K562 (cell line): ENCODE measurements at regions not wholly inside any gene's neighbourhood (a gene's known extent, or its start where the extent isn't known, plus 50 kb on each side); places are given as distances from the start of the nearest gene placed in this dataset.

ENCODE experiments used
- ATAC-seq: fragments of 200-7000 bp; cut with Tn5 transposase; 3 replicates; pipeline ENCODE4 v1.9.1; 2020; ENCODE audit warnings: moderate library complexity
- BruUV-seq: library from RNA; stranded (reverse); fragments of 400-500 nt; replicated peaks from 2 replicates; lab custom pipeline; 2021; lab: Mats Ljungman, UMichigan
- CTCF ChIA-PET: fragments of 300-600 bp; formaldehyde crosslinking; extraction: SDS; loops from one replicate; lab custom pipeline; 2021; ENCODE audit warnings: low intra/inter-chr PET ratio; lab: Yijun Ruan, JAX
- POLR2A ChIA-PET: fragments of 300-600, 350-650 bp; sonication (Branson Sonifier 250); formaldehyde crosslinking; extraction: SDS; loops from one replicate; lab custom pipeline; 2021; ENCODE audit warnings: antibody characterized with exemption, inconsistent platforms; lab: Yijun Ruan, JAX
- DNase-seq, 4 experiments: peaks; one replicate each; pipeline versions ENCODE4 v3.0.0 to v3.0.0-alpha.2; 2011 to 2018; ENCODE audit warnings: low spot score in 3 of 4, mixed read lengths in 3 of 4; ENCODE audit errors: extremely low read depth in 1 of 4
- FAIRE-seq: peaks from 2 replicates; lab custom pipeline; 2011; peaks lifted over from hg19 to GRCh38; lab: Jason Lieb, UNC
- H2AFZ ChIP-seq: 2 replicates; pipeline ENCODE4 v1.6.0; 2011; ENCODE audit warnings: low read depth, low read length, control low read depth, inconsistent platforms
- H3K27ac ChIP-seq: fragments of 200-600 bp; 3 replicates; pipeline ENCODE4 v1.8.0; 2011; ENCODE audit warnings: low read depth, mild to moderate bottlenecking, control low read depth, inconsistent platforms, low read length, moderate library complexity, mixed read lengths; ENCODE audit errors: extremely low read depth
- H3K27me3 ChIP-seq, 2 experiments: fragments of 300-600 bp in 1 of 2; 2 replicates in 1 of 2; 3 replicates in 1 of 2; pipeline versions ENCODE4 v1.6.0 to v1.8.0; 2011; ENCODE audit warnings: inconsistent platforms in 2 of 2, low read length in 2 of 2, mild to moderate bottlenecking in 1 of 2, mixed read lengths in 1 of 2, moderate library complexity in 1 of 2; ENCODE audit not compliant: control insufficient read depth in 2 of 2, insufficient read depth in 2 of 2
- H3K36me3 ChIP-seq: fragments of 300-600 bp; 3 replicates; pipeline ENCODE4 v1.8.0; 2011; ENCODE audit warnings: mild to moderate bottlenecking, low read length, inconsistent platforms; ENCODE audit not compliant: control insufficient read depth, insufficient read depth
- H3K4me1 ChIP-seq, 2 experiments: fragments of 200-600 bp in 1 of 2; replicated peaks in 1 of 2; 2 replicates in 1 of 2; 3 replicates in 1 of 2; pipeline versions ENCODE4 v1.5.1 to v1.8.0; 2011; ENCODE audit warnings: inconsistent platforms in 2 of 2, low read length in 2 of 2, mild to moderate bottlenecking in 1 of 2, mixed read lengths in 1 of 2, moderate library complexity in 1 of 2; ENCODE audit not compliant: control insufficient read depth in 2 of 2, insufficient read depth in 2 of 2
- H3K4me2 ChIP-seq: 2 replicates; pipeline ENCODE4 v1.6.1; 2011; ENCODE audit warnings: low read length, control low read depth, inconsistent platforms, mixed read lengths; ENCODE audit not compliant: insufficient read depth
- H3K4me3 ChIP-seq: fragments of 200-600 bp; sonication (generic), shearing (Covaris generic); 2 replicates; pipeline ENCODE4 v1.5.1; 2016; ENCODE audit warnings: control low read depth, inconsistent platforms
- H3K79me2 ChIP-seq: fragments of 200-600 bp; 3 replicates; pipeline ENCODE4 v1.8.0; 2011; ENCODE audit warnings: low read length, inconsistent platforms; ENCODE audit not compliant: control insufficient read depth, insufficient read depth
- H3K9ac ChIP-seq, 2 experiments: 2 replicates each; pipeline versions ENCODE4 v1.6.0 to v1.6.1; 2011; ENCODE audit warnings: low read depth in 2 of 2, low read length in 2 of 2, control low read depth in 1 of 2, inconsistent platforms in 1 of 2, mild to moderate bottlenecking in 1 of 2, mixed read lengths in 1 of 2; ENCODE audit not compliant: insufficient read depth in 1 of 2
- H3K9me1 ChIP-seq: one replicate; pipeline ENCODE4 v1.6.0; 2011; ENCODE audit warnings: inconsistent platforms, mild to moderate bottlenecking, low read length, moderate library complexity; ENCODE audit not compliant: control insufficient read depth, insufficient read depth
- H3K9me3 ChIP-seq: replicated peaks from 2 replicates; pipeline ENCODE4 v1.5.1; 2011; ENCODE audit warnings: low read depth, low read length, inconsistent platforms; ENCODE audit not compliant: control insufficient read depth, insufficient read depth
- H4K20me1 ChIP-seq: replicated peaks from 2 replicates; pipeline ENCODE4 v1.6.1; 2011; ENCODE audit warnings: low read length, inconsistent platforms, mixed read lengths; ENCODE audit not compliant: control insufficient read depth, insufficient read depth
- EGR1 ChIP-seq: fragments of 450-650 bp; conservative IDR thresholded peaks from 2 replicates; pipeline ENCODE4 v1.6.1; 2017; ENCODE audit warnings: mild to moderate bottlenecking
- ERF ChIP-seq: fragments of 450-650 bp; formaldehyde crosslinking; IDR thresholded peaks from 2 replicates; pipeline ENCODE4 v1.4.0; 2020; ENCODE audit warnings: mild to moderate bottlenecking, mixed read lengths
- HDAC8 ChIP-seq: fragments of 450-650 bp; IDR thresholded peaks from 2 replicates; pipeline ENCODE4 v1.6.1; 2016; ENCODE audit warnings: mild to moderate bottlenecking, missing genetic modification characterization, moderate library complexity, missing compliant biosample characterization
- KLF13 ChIP-seq: fragments of 450-650 bp; IDR thresholded peaks from 2 replicates; pipeline ENCODE4 v1.6.1; 2016; ENCODE audit warnings: missing genetic modification characterization, low read depth, mild to moderate bottlenecking, missing compliant biosample characterization, moderate library complexity, borderline replicate concordance
- KLF6 ChIP-seq: fragments of 250-450 bp; sonication (Bioruptor Pico); IDR thresholded peaks from 2 replicates; pipeline ENCODE4 v1.4.0; 2020; ENCODE audit warnings: mild to moderate bottlenecking, moderate library complexity, borderline replicate concordance
- NFE2 ChIP-seq: IDR thresholded peaks from 2 replicates; pipeline ENCODE4 v1.6.1; 2014; ENCODE audit warnings: antibody characterized with exemption, low read depth
- TFE3 ChIP-seq: fragments of 450-650 bp; formaldehyde crosslinking; IDR thresholded peaks from 2 replicates; pipeline ENCODE4 v1.4.0; 2020; ENCODE audit warnings: mild to moderate bottlenecking, mixed read lengths
- ZBTB26 ChIP-seq: fragments of 450-650 bp; formaldehyde crosslinking; IDR thresholded peaks from 2 replicates; pipeline ENCODE4 v1.4.0; 2022; ENCODE audit warnings: missing genetic modification characterization
- ZNF354B ChIP-seq: fragments of 250-450 bp; sonication (Bioruptor Pico); IDR thresholded peaks from 2 replicates; pipeline ENCODE4 v1.4.0; 2020
- ZNF507 ChIP-seq: conservative IDR thresholded peaks from 2 replicates; pipeline ENCODE4 v1.6.1; 2017; ENCODE audit warnings: missing genetic modification characterization, missing compliant biosample characterization
- WGBS: fragments of 100-300 bp; shearing (Covaris generic); methylation state at CpG from one replicate; pipeline ENCODE4 v1.1.6; 2016; ENCODE audit warnings: low coverage, mixed read lengths; ENCODE audit not compliant: insufficient coverage; ENCODE audit errors: missing lambda C conversion rate; 5-methylcytosine and 5-hydroxymethylcytosine counted together
- in situ Hi-C: fragments of 300-500 bp; cut with MboI; formaldehyde crosslinking; loops from 4 replicates; pipeline ENCODE4 v1.15.0; 2018; ENCODE audit warnings: inconsistent platforms, mixed read lengths
- intact Hi-C: fragments of 100-400 bp; cut with micrococcal nuclease; formaldehyde crosslinking; loops from 2 replicates; pipeline ENCODE4 v1.14.2; 2022
- TF ChIP-seq, protein P1 (sequence below): sonication (generic); formaldehyde crosslinking; IDR thresholded peaks from 2 replicates; pipeline ENCODE4 v1.8.0; 2022; ENCODE audit warnings: mild to moderate bottlenecking, low read depth, missing genetic modification reagents
- TF ChIP-seq, protein P2 (sequence below): sonication (generic); formaldehyde crosslinking; IDR thresholded peaks from 2 replicates; pipeline ENCODE4 v1.8.0; 2022; ENCODE audit warnings: missing genetic modification reagents, mild to moderate bottlenecking, borderline replicate concordance
- TF ChIP-seq, protein P3 (sequence below): fragments of 450-650 bp; IDR thresholded peaks from 2 replicates; pipeline ENCODE4 v1.6.1; 2016; ENCODE audit warnings: mild to moderate bottlenecking

- TF ChIP-seq, protein P1, sequence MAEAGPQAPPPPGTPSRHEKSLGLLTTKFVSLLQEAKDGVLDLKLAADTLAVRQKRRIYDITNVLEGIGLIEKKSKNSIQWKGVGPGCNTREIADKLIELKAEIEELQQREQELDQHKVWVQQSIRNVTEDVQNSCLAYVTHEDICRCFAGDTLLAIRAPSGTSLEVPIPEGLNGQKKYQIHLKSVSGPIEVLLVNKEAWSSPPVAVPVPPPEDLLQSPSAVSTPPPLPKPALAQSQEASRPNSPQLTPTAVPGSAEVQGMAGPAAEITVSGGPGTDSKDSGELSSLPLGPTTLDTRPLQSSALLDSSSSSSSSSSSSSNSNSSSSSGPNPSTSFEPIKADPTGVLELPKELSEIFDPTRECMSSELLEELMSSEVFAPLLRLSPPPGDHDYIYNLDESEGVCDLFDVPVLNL (CRISPR knock-in tag) = no peak
- TF ChIP-seq ERF (CRISPR knock-in tag) (no peak), TFE3 (CRISPR knock-in tag) (no peak)
These were observed 1735.9 kb upstream of the SEL1L start (continued) for GRCh38 chr14:83269583-83269982.

DNA sequence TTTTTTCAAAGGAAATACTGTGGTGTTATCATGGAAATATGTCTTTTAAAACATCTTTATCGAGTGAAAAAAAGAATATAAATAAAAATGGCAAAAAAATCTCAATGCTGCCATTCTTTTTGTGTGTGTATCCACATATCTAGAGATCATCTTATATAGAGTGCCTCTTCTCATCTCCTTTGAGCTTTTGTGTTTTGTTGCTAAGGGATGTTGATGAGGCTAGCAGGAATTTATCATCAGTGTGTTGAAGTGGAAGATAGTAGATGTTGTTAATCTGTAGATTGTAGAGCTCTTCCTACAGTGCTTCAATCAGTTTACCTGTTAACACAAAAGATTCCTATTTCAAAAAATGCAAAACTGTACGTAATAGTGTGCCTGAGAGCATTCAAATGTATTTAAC lies 1738.0 kb upstream of the SEL1L start:
- Histone ChIP-seq H3K9me1 (no peaks in the 10 kb centered on the region), H3K27me3 (no peaks in the 10 kb centered on the region), H3K79me2 (no peaks in the 10 kb centered on the region), H3K4me1 (no peaks in the 10 kb centered on the region), H4K20me1 (no peaks in the 10 kb centered on the region), H3K9ac (no peak overlapping the region), H3K9me3 (no peaks in the 10 kb centered on the region), H2AFZ (no peak overlapping the region), H3K4me2 (no peak overlapping the region), H3K4me3 (no peak overlapping the region), H3K36me3 (no peaks in the 10 kb centered on the region), H3K27ac (no peak overlapping the region)
- ATAC-seq (no peak), DNase-seq (no peak), FAIRE-seq (no peak)
- in situ Hi-C loops (no loop called here), intact Hi-C loops (no loop called here)
- ChIA-PET CTCF (no interaction called here), POLR2A (no interaction called here)
- WGBS = 0% methylated on average over 2 of the region's 2 CpGs
- no TSS peak for BruUV-seq
- TF ChIP-seq, protein P2, sequence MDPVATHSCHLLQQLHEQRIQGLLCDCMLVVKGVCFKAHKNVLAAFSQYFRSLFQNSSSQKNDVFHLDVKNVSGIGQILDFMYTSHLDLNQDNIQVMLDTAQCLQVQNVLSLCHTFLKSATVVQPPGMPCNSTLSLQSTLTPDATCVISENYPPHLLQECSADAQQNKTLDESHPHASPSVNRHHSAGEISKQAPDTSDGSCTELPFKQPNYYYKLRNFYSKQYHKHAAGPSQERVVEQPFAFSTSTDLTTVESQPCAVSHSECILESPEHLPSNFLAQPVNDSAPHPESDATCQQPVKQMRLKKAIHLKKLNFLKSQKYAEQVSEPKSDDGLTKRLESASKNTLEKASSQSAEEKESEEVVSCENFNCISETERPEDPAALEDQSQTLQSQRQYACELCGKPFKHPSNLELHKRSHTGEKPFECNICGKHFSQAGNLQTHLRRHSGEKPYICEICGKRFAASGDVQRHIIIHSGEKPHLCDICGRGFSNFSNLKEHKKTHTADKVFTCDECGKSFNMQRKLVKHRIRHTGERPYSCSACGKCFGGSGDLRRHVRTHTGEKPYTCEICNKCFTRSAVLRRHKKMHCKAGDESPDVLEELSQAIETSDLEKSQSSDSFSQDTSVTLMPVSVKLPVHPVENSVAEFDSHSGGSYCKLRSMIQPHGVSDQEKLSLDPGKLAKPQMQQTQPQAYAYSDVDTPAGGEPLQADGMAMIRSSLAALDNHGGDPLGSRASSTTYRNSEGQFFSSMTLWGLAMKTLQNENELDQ (CRISPR knock-in tag) = no peak
- TF ChIP-seq NFE2 (no peak), KLF13 (tag) (no peak), ZBTB26 (CRISPR knock-in tag) (no peak), KLF6 (CRISPR knock-in tag) (no peak), ZNF507 (tag) (no peak), EGR1 (no peak), ZNF354B (CRISPR knock-in tag) (no peak), HDAC8 (tag) (no peak)
- TF ChIP-seq, protein P3, sequence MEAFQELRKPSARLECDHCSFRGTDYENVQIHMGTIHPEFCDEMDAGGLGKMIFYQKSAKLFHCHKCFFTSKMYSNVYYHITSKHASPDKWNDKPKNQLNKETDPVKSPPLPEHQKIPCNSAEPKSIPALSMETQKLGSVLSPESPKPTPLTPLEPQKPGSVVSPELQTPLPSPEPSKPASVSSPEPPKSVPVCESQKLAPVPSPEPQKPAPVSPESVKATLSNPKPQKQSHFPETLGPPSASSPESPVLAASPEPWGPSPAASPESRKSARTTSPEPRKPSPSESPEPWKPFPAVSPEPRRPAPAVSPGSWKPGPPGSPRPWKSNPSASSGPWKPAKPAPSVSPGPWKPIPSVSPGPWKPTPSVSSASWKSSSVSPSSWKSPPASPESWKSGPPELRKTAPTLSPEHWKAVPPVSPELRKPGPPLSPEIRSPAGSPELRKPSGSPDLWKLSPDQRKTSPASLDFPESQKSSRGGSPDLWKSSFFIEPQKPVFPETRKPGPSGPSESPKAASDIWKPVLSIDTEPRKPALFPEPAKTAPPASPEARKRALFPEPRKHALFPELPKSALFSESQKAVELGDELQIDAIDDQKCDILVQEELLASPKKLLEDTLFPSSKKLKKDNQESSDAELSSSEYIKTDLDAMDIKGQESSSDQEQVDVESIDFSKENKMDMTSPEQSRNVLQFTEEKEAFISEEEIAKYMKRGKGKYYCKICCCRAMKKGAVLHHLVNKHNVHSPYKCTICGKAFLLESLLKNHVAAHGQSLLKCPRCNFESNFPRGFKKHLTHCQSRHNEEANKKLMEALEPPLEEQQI = no peak
